HG02798 (cell line): ENCODE measurements at regions not wholly inside any gene's neighbourhood (a gene's known extent, or its start where the extent isn't known, plus 50 kb on each side); places are given as distances from the start of the nearest gene placed in this dataset.
A peak's percentile ranks its signal among the peaks of the same experiment; 100 is the strongest.
"Not testable (repeated sequence)": the region's sequence is repeated elsewhere in the genome, so short reads cannot be mapped to it uniquely, and the experiment has no call there.

ENCODE experiments used
- ATAC-seq: cut with Tn5 transposase; IDR thresholded peaks from one replicate; pipeline ENCODE4 v1.9.1; 2021; ENCODE audit warnings: mild to moderate bottlenecking; ENCODE audit not compliant: unreplicated experiment, poor library complexity

DNA sequence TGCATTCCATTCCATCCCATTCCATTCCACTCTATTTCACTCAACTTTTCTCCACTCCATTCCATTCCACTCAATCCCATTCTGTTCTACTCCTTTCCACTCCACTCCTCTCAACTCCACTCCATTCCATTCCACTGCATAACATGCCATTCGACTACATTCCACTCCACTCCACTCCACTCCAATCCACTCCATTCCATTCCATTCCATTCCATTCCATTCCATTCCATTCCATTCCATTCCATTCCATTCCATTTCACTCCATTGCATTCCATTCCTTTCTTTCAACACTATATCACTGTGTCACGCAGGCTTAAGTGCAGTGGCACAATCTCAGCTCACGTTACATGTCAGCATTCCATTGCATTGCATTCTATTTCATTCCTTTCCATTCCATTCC is 1430.4 kb downstream of the TSPY10 start:
- not testable (repeated sequence) for ATAC-seq

DNA sequence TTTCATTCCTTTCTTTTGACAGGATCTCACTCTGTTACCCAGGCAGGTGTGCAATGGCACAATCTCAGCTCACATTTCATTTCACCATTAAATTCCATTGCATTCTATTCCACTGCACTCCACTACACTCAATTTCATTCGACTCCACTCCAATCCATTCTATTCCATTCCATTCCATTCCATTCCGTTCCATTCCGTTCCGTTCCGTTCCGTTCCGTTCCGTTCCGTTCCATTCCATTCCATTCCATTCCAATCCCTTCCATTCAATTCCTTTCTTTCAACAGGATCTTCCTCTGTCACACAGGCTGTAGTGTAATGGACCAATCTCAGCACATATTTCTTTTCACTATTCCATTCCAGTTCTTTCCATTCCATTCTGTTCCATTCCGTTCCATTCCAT is 1445.7 kb downstream of the TSPY10 start:
- no peak for ATAC-seq

DNA sequence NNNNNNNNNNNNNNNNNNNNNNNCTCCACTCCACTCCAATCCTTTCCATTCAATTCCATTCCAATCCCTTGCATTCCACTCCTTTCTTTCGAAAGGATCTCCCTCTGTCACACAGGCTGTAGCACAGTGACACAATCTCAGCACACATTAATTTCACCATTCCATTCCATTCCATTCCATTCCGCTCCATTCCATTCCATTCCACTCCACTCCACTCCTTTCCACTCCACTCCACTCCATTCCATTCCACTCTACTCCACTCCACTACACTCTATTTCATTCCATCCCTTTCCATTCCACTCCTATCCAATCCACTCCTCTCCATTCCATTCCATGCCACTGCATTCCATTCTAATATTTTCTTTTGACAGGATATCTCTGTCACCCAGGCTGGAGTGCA is 1459.0 kb downstream of the TSPY10 start:
- no peak for ATAC-seq

DNA sequence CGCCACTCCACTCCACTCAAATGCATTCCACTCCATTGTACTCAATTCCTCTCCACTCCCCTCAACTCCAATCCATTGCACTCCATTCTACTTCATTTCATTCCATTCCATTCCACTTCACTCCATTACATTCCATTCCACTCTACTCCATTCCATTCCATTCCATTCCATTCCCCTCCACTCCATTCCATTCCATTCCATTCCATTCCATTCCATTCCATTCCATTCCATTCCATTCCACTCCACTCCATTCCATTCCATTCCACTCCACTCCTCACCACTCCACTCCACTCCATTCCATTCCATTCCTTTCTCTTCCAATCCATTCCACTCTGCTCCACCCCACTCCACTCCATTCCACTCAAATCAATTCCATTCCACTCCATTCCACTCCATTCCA is 1459.9 kb downstream of the TSPY10 start:
- peak; percentile 54 for ATAC-seq

DNA sequence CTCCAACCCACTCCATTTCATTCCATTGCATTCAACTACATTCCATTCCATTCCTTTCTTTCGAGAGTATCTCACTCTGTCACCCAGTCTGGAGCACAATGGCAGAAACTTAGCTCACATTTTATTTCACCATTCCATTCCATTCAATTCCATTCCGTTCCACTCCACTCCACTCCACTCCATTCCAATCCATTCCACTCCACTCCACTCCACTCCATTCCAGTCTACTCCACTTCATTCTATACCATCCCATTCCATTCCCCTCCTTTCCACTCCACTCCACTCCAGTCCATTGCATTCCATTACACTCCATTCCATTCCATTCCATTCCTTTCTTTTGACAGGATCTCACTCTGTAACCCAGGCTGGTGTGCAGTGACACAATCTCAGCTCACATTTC is 1466.3 kb downstream of the TSPY10 start:
- no peak for ATAC-seq

DNA sequence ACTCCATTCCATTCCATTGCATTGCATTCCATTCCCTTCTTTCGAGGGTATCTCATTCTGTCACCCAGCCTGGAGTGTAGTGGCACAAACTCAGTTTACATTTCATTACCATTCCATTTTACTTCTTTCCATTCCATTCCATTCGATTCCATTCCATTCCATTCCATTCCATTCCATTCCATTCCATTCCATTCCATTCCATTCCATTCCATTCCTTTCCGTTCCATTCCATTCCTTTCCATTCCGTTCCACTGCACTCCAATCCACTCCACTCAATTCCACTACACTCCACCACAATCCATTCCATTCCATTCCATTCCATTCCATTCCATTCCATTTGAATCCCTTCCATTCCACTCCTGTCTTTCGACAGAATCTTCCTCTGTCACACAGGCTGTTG is 1472.0 kb downstream of the TSPY10 start:
- peak; percentile 35 for ATAC-seq

DNA sequence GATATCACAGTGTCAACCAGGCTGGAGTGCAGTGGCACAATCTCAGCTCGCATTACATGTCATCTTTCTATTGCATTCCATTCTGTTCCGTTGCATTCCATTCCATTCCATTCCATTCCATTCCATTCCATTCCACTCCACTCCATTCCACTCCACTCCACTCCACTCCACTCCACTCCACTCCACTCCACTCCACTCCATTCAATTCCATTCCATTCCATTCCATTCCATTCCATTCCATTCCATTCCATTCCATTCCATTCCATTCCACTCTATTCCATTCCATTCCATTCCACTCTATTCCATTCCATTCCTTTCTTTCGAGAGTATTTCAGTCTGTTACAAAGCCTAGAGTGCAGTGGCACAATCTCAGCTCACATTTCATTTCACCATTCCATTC is 1486.5 kb downstream of the TSPY10 start:
- ATAC-seq: peak; percentile 40

DNA sequence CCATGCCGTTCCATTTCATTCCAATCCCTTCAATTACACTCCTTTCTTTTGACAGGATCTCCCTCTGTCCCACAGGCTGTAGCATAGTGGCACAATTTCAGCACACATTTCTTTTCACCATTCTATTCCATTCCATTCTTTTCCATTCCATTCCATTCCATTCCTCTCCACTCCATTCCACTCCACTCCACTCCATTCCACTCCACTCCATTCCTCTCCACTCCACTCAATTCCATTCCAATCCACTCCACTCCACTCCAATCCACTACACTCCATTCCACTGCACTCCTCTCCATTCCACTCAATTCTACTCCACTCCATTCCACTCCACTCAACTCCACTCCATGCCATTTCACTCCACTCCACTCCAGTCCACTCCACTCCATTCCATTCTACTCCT is 1495.1 kb downstream of the TSPY10 start:
- no peak for ATAC-seq

DNA sequence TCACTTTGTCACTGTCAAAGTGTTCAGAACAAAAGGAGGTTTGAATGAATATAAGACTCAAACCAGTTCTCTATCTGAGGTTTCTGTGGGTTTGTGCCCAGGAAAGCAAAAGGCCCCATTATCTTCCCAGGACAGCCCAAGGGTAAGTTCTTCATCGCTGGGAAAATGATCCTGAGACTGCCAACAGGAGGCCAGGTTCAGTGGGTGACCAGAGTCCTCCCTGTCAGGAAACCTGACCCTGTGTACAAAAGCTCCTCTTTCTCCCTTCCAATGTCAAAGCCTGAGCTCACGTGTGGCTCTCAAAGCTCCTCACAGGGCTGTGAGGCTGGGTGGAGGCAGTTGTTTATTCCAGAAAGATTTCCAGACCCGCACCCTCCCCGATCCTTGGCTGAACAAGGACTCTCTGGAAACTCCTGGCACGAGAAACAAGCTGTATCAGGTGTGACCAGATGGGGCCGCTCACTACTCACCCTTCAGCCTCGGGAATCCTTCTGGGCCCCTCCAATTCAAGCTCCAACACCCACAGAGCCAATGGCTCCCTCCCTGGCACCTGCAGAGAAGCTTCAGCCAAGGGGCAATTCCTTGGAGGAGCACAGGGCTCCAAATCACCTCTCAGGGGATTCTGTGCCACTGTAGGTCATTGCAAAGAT is 1516.7 kb downstream of the TSPY10 start:
- no peak for ATAC-seq

DNA sequence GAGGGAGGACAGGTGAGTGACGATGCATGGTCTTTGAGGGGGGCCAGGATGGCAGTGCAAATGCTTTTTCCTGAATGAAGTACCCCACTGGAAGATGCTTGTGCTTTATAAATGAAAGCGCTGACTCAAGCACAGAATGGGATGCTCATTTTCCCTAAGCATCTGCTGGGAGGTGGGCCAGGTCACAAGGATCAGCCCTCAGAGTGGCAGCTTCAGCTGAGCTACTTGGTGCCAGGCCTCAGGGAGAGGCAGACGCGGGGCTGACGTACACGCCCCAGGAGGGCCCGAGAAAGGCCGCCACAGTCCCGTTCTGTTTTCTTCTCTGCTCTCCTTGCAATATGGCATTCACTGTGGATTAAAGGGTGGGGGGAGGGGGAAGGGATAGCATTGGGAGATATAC is 1535.8 kb downstream of the TSPY10 start:
- no peak for ATAC-seq

DNA sequence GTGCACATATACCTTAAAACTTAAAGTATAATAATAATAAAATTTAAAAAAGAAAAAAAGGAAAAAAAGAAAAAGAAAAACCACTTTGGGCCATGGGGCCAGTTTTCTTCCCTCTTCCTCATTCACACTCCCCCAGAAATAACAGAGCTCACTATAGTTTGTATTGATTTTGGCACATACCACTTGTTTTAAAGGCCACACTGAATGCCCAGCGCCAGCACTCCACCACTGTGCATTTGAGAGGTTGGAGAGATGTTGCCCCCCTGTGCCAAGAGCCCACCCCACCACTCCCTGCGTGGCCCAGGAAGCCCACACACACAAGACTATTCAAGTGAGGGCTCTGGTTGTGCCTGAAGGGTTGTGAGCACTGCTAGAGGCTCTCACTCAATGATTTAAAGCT is 1536.3 kb downstream of the TSPY10 start:
- ATAC-seq: no peak

DNA sequence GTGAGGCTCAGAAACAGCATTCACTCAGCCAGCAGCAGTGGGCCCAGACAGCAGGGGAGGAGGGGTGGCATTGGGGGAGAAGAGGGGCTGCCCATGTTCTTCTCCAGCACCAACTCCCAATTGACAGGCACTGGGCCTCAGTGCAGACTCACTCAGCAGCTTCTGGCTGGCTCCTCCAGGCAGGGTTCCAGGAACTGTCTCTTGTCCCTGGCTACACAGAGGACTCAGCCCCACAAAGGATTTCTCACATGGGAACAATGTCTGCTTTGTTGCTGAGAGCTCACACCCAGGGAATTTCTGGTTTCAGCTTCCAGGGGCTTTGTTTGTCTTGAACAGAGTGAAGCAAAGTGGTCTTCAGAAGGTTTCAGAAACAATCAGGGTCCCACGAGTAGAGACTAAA is 1536.7 kb downstream of the TSPY10 start:
- no peak for ATAC-seq

DNA sequence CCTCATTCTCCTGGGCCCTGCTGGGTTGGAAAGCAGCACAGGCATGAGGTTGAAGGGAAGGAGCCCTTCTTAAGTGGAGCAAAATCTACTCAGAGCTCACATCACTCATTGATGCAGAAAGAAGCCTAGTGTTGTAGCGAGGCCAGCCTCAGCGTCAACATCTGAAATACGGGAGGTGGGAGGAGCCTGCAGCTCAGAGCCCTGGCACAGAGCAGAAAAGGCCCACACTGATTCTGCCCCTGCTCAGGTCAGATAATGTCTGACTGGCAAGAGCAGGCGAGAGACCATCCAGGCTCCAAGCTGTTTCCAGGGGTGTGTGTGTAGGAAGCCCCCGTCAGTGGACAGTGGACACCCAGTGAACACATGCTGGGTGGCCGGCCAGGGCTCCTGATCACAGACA is 1541.6 kb downstream of the TSPY10 start:
- ATAC-seq: no peak

DNA sequence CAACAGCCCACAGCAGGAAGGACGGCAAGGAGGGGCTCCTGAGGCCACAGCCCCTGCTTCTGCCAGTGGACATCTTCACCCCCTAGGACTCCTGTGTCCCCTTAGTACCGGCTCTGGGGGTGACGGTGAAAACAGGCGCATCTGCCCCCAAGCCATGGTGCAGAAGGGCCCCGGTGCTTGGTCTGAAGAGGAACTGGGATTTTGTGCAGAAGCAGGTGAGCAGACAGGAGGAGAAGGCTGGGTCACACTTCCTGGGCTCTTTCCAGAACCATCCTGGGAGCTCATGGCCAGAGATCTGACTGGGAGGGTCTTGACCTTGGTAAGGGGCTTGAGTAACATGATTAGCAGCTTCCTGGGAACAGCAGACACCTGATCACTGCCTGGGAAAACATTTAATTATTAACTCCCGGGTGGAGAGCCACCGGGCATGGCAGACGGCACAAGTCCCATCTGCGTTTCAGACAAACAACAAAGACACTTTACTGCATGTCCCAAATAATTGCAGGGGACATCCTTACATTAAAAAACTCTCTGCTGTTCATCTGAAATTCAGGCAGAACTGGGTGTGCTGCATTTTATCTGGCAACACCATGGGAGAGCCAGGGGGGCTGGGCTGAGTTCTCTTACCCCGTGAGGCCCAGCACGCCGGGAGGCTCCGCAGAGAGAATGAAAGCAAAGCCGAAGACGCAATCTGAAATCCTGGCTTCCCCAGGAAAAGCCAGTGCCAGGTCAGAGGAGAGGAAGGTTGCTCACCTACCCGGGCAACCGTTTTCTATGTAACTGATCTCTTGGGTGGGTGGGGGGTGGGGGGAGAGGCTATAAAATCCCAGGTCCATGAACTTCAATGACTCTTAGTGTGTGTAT is 1542.8 kb downstream of the TSPY10 start:
- no peak for ATAC-seq

DNA sequence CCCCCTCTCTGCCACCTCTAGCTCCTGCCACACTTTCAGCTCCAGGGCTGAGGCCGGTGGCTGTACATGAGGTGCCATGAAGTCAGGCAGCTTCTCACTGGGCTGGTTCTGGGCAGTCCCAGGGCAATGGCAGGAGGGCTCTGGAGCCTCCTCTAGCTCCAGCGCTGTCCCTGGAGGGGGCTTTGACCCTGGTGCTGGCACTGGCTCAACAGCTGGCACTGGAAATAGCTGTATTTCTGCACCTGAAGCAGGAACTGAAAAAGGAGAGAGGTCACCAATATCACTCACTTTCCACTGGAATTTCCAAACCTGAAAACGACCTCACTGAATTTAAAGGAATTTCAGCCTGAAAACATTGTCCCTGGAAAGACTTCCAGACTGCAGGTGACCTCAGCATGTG is 1558.1 kb downstream of the TSPY10 start:
- not testable (repeated sequence) for ATAC-seq

DNA sequence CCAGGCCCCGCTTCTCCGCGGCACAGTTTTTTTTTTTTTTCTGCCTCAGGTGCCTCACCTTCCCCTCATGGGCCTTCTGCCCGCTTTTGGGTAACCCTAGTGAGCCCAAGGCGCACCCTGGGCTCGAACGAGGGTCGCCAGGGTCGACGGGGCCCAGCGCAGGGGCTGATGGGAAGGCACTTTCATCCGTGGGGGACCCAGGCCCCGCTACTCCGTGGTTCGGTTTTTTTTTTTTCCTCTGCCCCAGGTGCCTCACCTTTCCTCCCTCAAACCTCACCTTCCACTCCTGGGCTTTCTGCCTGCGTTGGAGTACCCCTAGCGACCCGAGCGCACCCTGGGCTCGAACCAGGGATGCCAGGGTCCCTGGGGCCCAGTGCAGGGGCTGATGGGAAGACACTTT is 1569.8 kb downstream of the TSPY10 start:
- not testable (repeated sequence) for ATAC-seq

DNA sequence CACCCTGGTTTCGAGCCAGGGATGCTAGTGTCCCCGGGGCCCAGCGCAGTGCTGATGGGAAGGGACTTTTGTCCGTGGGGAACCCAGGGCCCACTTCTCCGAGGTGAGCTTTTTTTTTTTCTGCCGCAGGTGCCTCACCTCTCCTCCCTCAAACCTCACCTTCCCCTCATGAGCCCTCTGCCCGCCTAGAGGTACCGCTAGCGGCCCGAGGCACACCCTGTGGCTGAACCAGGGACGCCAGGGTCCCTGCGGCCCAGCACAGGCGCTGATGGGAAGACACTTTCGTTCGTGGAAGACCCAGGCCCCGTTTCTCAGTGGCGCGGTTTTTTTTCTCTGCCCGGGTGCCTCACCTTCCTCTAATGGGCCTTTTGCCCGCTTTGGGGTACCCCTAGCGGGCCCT is 1570.7 kb downstream of the TSPY10 start:
- ATAC-seq: not testable (repeated sequence)

DNA sequence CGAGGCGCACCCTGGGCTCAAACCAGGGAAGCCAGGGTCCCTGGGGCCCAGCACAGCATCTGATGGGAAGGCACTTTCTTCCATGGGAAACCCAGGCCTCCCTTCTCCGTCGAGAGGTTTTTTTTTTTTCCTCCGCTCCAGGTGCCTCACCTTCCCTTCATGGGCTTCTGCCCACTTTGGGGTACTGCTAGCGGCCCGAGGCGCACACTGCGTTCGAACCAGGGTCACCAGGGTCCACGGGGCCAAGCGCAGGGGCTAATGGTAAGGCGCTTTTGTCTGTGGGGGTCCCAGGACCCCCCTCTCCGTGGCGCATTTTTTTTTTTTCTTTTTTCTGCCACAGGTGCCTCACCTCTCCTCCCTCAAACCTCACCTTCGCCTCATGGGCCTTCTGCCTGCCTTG is 1571.3 kb downstream of the TSPY10 start:
- ATAC-seq: no peak

DNA sequence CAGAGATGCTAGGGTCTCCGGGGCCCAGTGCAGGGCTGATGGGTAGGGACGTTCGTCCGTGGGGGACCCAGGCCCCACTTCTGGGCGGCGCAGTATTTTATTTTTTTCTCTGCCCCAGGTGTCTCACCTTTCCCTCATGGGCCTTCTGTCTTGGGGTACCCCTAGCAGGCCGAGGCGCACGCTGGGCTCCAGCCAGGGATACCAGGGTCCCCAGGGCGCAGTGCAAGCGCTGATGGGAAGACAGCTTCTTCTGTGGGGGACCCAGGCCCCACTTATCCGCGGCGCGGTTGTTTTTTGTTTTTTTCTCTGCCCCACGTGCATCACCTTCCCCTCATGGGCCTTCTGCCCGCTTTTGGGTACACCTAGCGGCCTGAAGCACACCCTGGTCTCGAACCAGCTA is 1572.8 kb downstream of the TSPY10 start:
- ATAC-seq: not testable (repeated sequence)

DNA sequence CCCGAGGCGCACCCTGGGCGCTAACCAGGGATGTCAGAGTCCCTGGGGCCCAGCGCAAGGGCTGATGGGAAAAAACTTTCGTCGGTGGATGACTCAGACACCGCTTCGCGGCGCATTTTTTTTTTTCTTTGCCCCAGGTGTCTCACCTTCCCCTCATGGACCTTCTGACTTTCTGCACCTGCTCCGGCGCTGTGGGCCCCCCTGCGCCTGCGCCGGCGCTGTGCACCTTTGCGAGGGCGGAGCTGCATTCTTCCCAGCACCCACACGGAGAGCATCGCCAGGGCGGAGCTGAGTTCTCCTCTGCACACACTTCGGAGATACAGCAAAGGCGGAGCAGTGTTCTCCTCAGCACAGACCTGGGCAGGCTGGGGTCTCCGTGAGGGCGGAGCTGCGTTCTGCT is 1575.3 kb downstream of the TSPY10 start:
- not testable (repeated sequence) for ATAC-seq

DNA sequence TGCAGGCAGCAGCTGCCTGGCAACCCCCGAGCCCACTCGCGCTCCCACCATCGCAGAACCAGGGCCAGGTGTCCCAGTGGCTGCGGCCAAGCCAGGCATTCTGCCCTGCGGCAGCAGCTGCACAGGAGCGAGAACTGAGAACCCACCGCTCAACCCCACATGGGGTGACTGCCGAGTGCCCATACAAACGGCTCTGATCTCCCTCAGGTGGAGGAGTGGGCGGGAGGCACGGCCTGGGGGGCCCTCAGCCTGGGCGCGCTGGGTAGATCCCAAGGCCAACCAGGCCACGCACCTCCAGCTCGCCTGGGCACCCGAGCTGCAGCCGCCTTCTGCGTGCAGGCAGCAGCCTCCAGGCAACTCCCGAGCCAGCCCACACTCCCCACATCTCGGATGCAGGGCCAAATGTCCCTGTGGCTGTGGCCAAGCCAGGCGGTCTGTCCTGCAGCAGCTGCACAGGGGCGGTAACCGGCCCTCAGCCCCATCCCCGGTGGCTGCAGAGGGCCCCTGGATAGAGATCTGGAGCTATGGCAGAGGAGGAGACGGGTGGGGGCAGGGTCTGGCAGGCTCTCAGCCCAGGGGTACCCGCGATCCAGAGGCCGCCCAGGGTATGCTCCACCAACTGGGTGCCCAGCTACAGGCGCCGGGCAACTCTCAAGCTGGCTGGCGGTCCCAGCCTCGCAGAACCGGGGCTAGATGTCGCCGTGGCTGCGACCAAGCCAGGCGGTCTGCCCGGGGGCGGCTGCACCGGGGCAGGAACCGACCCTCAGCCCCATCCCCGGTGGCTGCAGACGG is 1579.6 kb downstream of the TSPY10 start:
- not testable (repeated sequence) for ATAC-seq
